Keratinocyte (primary cell): ENCODE measurements at regions not wholly inside any gene's neighbourhood (a gene's known extent, or its start where the extent isn't known, plus 50 kb on each side); places are given as distances from the start of the nearest gene placed in this dataset.
"Not testable (repeated sequence)": the region's sequence is repeated elsewhere in the genome, so short reads cannot be mapped to it uniquely, and the experiment has no call there.

Experiments
- CTCF ChIP-seq, 3 experiments: IDR thresholded peaks in 1 of 3; conservative IDR thresholded peaks in 1 of 3; optimal IDR thresholded peaks in 1 of 3; 2 replicates in 2 of 3; 3 replicates in 1 of 3; pipeline versions ENCODE3 to v1.5.1; 2011; ENCODE audit warnings: low read length in 3 of 3, mild to moderate bottlenecking in 3 of 3, moderate library complexity in 2 of 3, control low read depth in 1 of 3, inconsistent platforms in 1 of 3; ENCODE audit not compliant: insufficient read depth in 2 of 3; ENCODE audit errors: extremely low read depth in 1 of 3
- EZH2 ChIP-seq: IDR thresholded peaks from one replicate; pipeline ENCODE4 v1.6.1; 2012; ENCODE audit warnings: inconsistent platforms, mild to moderate bottlenecking, low read length, moderate library complexity

GRCh38 chr20:33939031-33939430 lies 54.7 kb upstream of the RALY start:
- not testable (repeated sequence) for TF ChIP-seq CTCF (optimal IDR thresholded peaks at IDR 0.05 in 1 of 3, IDR thresholded peaks at IDR 0.05 in 1 of 3, conservative IDR thresholded peaks at IDR 0.05 in 1 of 3; ENCODE audit: extremely low read depth in 1 of 3, insufficient read depth in 2 of 3, low read length in 3 of 3); EZH2
